H1 (cell line): ENCODE measurements at regions not wholly inside any gene's neighbourhood (a gene's known extent, or its start where the extent isn't known, plus 50 kb on each side); places are given as distances from the start of the nearest gene placed in this dataset.

Experiments
- CTCF ChIA-PET: fragments of 300-600 bp; sonication (Branson Sonifier 250); formaldehyde crosslinking; loops from one replicate; lab custom pipeline; 2021; ENCODE audit not compliant: partially characterized antibody; lab: Charles Lee
- POLR2A ChIA-PET: fragments of 300-600 bp; sonication (Branson Sonifier 250); formaldehyde crosslinking; loops from one replicate; lab custom pipeline; 2021; ENCODE audit warnings: inconsistent platforms; ENCODE audit not compliant: partially characterized antibody; lab: Charles Lee
- DNase-seq, 2 experiments: peaks; one replicate each; pipeline versions ENCODE4 v3.0.0 to v3.0.0-alpha.2; 2010 to 2022; ENCODE audit warnings: low spot score in 2 of 2, low read depth in 1 of 2, mixed read lengths in 1 of 2
- FAIRE-seq: peaks from 2 replicates; lab custom pipeline; 2011; peaks lifted over from hg19 to GRCh38; lab: Jason Lieb, UNC
- H2AFZ ChIP-seq: 2 replicates; pipeline ENCODE4 v1.8.1; 2012; ENCODE audit warnings: low read length, inconsistent platforms
- H2AK5ac ChIP-seq: 2 replicates; pipeline ENCODE4 v1.6.1; 2013; ENCODE audit warnings: low read depth, low read length
- H2BK120ac ChIP-seq: replicated peaks from 2 replicates; pipeline ENCODE3; 2013; ENCODE audit warnings: low read depth, low read length, inconsistent platforms
- H2BK12ac ChIP-seq: 2 replicates; pipeline ENCODE4 v1.6.1; 2013; ENCODE audit warnings: low read depth, low read length
- H2BK15ac ChIP-seq: 2 replicates; pipeline ENCODE4 v1.6.1; 2013; ENCODE audit warnings: low read length
- H2BK20ac ChIP-seq: 2 replicates; pipeline ENCODE4 v1.6.1; 2013; ENCODE audit warnings: low read length
- H2BK5ac ChIP-seq: 2 replicates; pipeline ENCODE4 v1.6.1; 2013; ENCODE audit warnings: low read depth, low read length
- H3K14ac ChIP-seq: 2 replicates; pipeline ENCODE4 v1.6.1; 2013; ENCODE audit warnings: inconsistent platforms; ENCODE audit not compliant: insufficient read length
- H3K18ac ChIP-seq: 2 replicates; pipeline ENCODE4 v1.6.1; 2013; ENCODE audit warnings: low read length; ENCODE audit errors: extremely low read depth
- H3K23ac ChIP-seq: 2 replicates; pipeline ENCODE4 v1.6.1; 2013; ENCODE audit warnings: inconsistent platforms; ENCODE audit not compliant: insufficient read length
- H3K23me2 ChIP-seq: 2 replicates; pipeline ENCODE4 v1.6.1; 2013; ENCODE audit warnings: low read depth, low read length
- H3K27ac ChIP-seq: 2 replicates; pipeline ENCODE4 v1.6.1; 2011; ENCODE audit warnings: low read depth, low read length, inconsistent platforms
- H3K27me3 ChIP-seq, 4 experiments: replicated peaks in 1 of 4; 1 replicate in 1 of 4; 2 replicates in 3 of 4; pipeline versions ENCODE4 v1.6.1 to v1.8.1; 2011 to 2013; ENCODE audit warnings: low read length in 3 of 4, mild to moderate bottlenecking in 3 of 4, inconsistent platforms in 2 of 4, mixed read lengths in 2 of 4, moderate library complexity in 1 of 4; ENCODE audit not compliant: control insufficient read depth in 3 of 4, insufficient read depth in 3 of 4; ENCODE audit errors: extremely low read depth in 1 of 4
- H3K36me3 ChIP-seq, 4 experiments: 2 replicates each; pipeline versions ENCODE4 v1.6.1 to v1.8.1; 2011 to 2013; ENCODE audit warnings: mild to moderate bottlenecking in 4 of 4, low read length in 3 of 4, moderate library complexity in 2 of 4, control low read depth in 1 of 4, inconsistent platforms in 1 of 4; ENCODE audit not compliant: insufficient read depth in 4 of 4, control insufficient read depth in 2 of 4
- H3K4ac ChIP-seq: replicated peaks from 2 replicates; pipeline ENCODE3; 2013; ENCODE audit warnings: low read length, low read depth, mixed read lengths, inconsistent platforms; ENCODE audit not compliant: insufficient read length
- H3K4me1 ChIP-seq, 4 experiments: replicated peaks in 1 of 4; 1 replicate in 1 of 4; 2 replicates in 3 of 4; pipeline versions ENCODE4 v1.6.1 to v1.8.1; 2011 to 2013; ENCODE audit warnings: low read length in 3 of 4, inconsistent platforms in 2 of 4, mixed read lengths in 1 of 4; ENCODE audit not compliant: insufficient read depth in 4 of 4, control insufficient read depth in 3 of 4
- H3K4me2 ChIP-seq, 2 experiments: 2 replicates each; pipeline versions ENCODE4 v1.6.1 to v1.8.1; 2011 to 2013; ENCODE audit warnings: low read depth in 2 of 2, low read length in 2 of 2, control low read depth in 1 of 2, inconsistent platforms in 1 of 2, mild to moderate bottlenecking in 1 of 2; ENCODE audit not compliant: insufficient read depth in 1 of 2
- H3K4me3 ChIP-seq, 4 experiments: fragments of 200-600, 300-600 bp in 1 of 4; sonication (generic), shearing (Covaris generic), sonication (Bioruptor Twin) in 1 of 4; 2 replicates each; pipeline versions ENCODE4 v1.5.1 to v1.8.1; 2011 to 2016; ENCODE audit warnings: low read length in 4 of 4, low read depth in 3 of 4, control low read depth in 2 of 4, inconsistent platforms in 2 of 4, mild to moderate bottlenecking in 2 of 4, mixed read lengths in 1 of 4, moderate library complexity in 1 of 4; ENCODE audit not compliant: insufficient read depth in 2 of 4; ENCODE audit errors: extremely low read depth in 1 of 4
- H3K56ac ChIP-seq: replicated peaks from 2 replicates; pipeline ENCODE3; 2013; ENCODE audit warnings: low read depth, mild to moderate bottlenecking, mixed read lengths, low read length, inconsistent platforms; ENCODE audit not compliant: insufficient read length
- H3K79me1 ChIP-seq: 2 replicates; pipeline ENCODE4 v1.6.1; 2013; ENCODE audit warnings: low read depth, low read length, control low read depth
- H3K79me2 ChIP-seq, 2 experiments: 2 replicates each; pipeline versions ENCODE4 v1.6.1 to v1.8.1; 2012 to 2013; ENCODE audit warnings: low read length in 2 of 2, mild to moderate bottlenecking in 2 of 2, inconsistent platforms in 1 of 2; ENCODE audit not compliant: insufficient read depth in 2 of 2, control insufficient read depth in 1 of 2
- H3K9ac ChIP-seq, 4 experiments: replicated peaks in 1 of 4; 1 replicate in 1 of 4; 2 replicates in 3 of 4; pipeline versions ENCODE4 v1.6.1 to v1.8.1; 2011 to 2013; ENCODE audit warnings: low read depth in 3 of 4, low read length in 3 of 4, control low read depth in 2 of 4, mild to moderate bottlenecking in 2 of 4, moderate library complexity in 2 of 4, inconsistent platforms in 1 of 4; ENCODE audit errors: extremely low read depth in 1 of 4
- H3K9me3 ChIP-seq, 2 experiments: 2 replicates each; pipeline versions ENCODE4 v1.6.1 to v1.8.1; 2012 to 2013; ENCODE audit warnings: mild to moderate bottlenecking in 2 of 2, moderate library complexity in 2 of 2, control low read depth in 1 of 2, inconsistent platforms in 1 of 2, low read depth in 1 of 2, low read length in 1 of 2, mixed read lengths in 1 of 2; ENCODE audit not compliant: insufficient read depth in 2 of 2
- H4K20me1 ChIP-seq, 2 experiments: replicated peaks in 1 of 2; 2 replicates each; pipeline versions ENCODE3 to v1.8.1; 2011 to 2013; ENCODE audit warnings: inconsistent platforms in 2 of 2, low read length in 2 of 2, mild to moderate bottlenecking in 1 of 2; ENCODE audit not compliant: insufficient read depth in 2 of 2, control insufficient read depth in 1 of 2
- H4K5ac ChIP-seq: 2 replicates; pipeline ENCODE4 v1.6.1; 2013; ENCODE audit warnings: low read length, low read depth, mixed read lengths, inconsistent platforms; ENCODE audit not compliant: insufficient read length
- H4K8ac ChIP-seq: 2 replicates; pipeline ENCODE4 v1.8.0; 2013; ENCODE audit warnings: mild to moderate bottlenecking, moderate library complexity, low read length, inconsistent platforms; ENCODE audit not compliant: insufficient read depth; ENCODE audit errors: extremely low read depth
- H4K91ac ChIP-seq: replicated peaks from 2 replicates; pipeline ENCODE3; 2013; ENCODE audit warnings: low read length, mixed read lengths, inconsistent platforms; ENCODE audit not compliant: insufficient read length
- ATF2 ChIP-seq: IDR thresholded peaks from 2 replicates; pipeline ENCODE4 v1.6.1; 2012; ENCODE audit warnings: low read length, inconsistent platforms
- CHD1 ChIP-seq: IDR thresholded peaks from 2 replicates; pipeline ENCODE4 v1.6.1; 2012; ENCODE audit warnings: low read depth, low read length, improper control_type of control experiment
- EP300 ChIP-seq, 2 experiments: IDR thresholded peaks; 1 replicate in 1 of 2; 2 replicates in 1 of 2; pipeline ENCODE4 v1.6.1; 2011 to 2012; ENCODE audit warnings: low read depth in 2 of 2, low read length in 2 of 2, mild to moderate bottlenecking in 2 of 2, borderline replicate concordance in 1 of 2, inconsistent platforms in 1 of 2, moderate library complexity in 1 of 2
- GABPA ChIP-seq: IDR thresholded peaks from 2 replicates; pipeline ENCODE4 v1.6.1; 2011; ENCODE audit warnings: mild to moderate bottlenecking, low read length, moderate library complexity, borderline replicate concordance; ENCODE audit not compliant: insufficient read depth
- HDAC2 ChIP-seq, 2 experiments: fragments of 300-600 bp in 1 of 2; sonication (generic) in 1 of 2; IDR thresholded peaks; 2 replicates each; pipeline ENCODE4 v1.6.1; 2011 to 2012; ENCODE audit warnings: low read depth in 2 of 2, low read length in 2 of 2, mild to moderate bottlenecking in 2 of 2, moderate library complexity in 2 of 2, borderline replicate concordance in 1 of 2, inconsistent platforms in 1 of 2
- KDM5A ChIP-seq: fragments of 200-600 bp; IDR thresholded peaks from 2 replicates; pipeline ENCODE4 v1.7.1; 2012; ENCODE audit warnings: mild to moderate bottlenecking, low read length, inconsistent platforms, mixed read lengths
- NANOG ChIP-seq: IDR thresholded peaks from 2 replicates; pipeline ENCODE4 v1.6.1; 2011; ENCODE audit warnings: low read length, low read depth, mild to moderate bottlenecking, inconsistent platforms; ENCODE audit not compliant: insufficient read depth, poor library complexity, severe bottlenecking
- RNF2 ChIP-seq: fragments of 200-900, 300-1000 bp; sonication (generic); IDR thresholded peaks from 2 replicates; pipeline ENCODE4 v1.7.1; 2016; ENCODE audit warnings: borderline replicate concordance, low read depth, mild to moderate bottlenecking, antibody characterized with exemption, low read length; ENCODE audit not compliant: poor library complexity, severe bottlenecking; ENCODE audit errors: missing control alignments
- SIRT6 ChIP-seq: IDR thresholded peaks from one replicate; pipeline ENCODE4 v1.7.1; 2012; ENCODE audit warnings: low read length, inconsistent platforms
- YY1 ChIP-seq: IDR thresholded peaks from 2 replicates; pipeline ENCODE4 v1.6.1; 2011; ENCODE audit warnings: low read depth, mild to moderate bottlenecking, low read length
- ZNF274 ChIP-seq: IDR thresholded peaks from 2 replicates; pipeline ENCODE4 v1.7.0; 2012; ENCODE audit warnings: low read length, borderline replicate concordance; ENCODE audit errors: extremely low read depth
- WGBS, 2 experiments: shearing (Covaris generic) in 1 of 2; methylation state at CpG; one replicate each; pipeline versions ENCODE4 v1.1.6 to v1.1.7; 2013 to 2015; ENCODE audit warnings: low lambda C conversion rate in 2 of 2, mixed read lengths in 2 of 2, inconsistent platforms in 1 of 2, low coverage in 1 of 2, missing lambda C conversion rate in 1 of 2; ENCODE audit not compliant: insufficient replicate concordance in 2 of 2, insufficient coverage in 1 of 2, insufficient read length in 1 of 2; ENCODE audit errors: extremely low coverage in 1 of 2, missing lambda C conversion rate in 1 of 2; 5-methylcytosine and 5-hydroxymethylcytosine counted together

GRCh38 chr9:86452201-86452828, 98.1 kb upstream of the TUT7 start:
- Histone ChIP-seq H3K9me3 (no peaks in the 10 kb centered on the region), H3K4me2 (no peak overlapping the region), H2BK12ac (no peak overlapping the region), H3K27ac (no peak overlapping the region), H4K20me1 (no peaks in the 10 kb centered on the region), H3K23ac (no peak overlapping the region), H3K9ac (no peak overlapping the region), H2BK15ac (no peak overlapping the region), H3K4me1 (no peaks in the 10 kb centered on the region), H3K56ac (no peak overlapping the region), H3K14ac (no peak overlapping the region), H3K23me2 (no peaks in the 10 kb centered on the region), H2AK5ac (no peak overlapping the region), H2BK20ac (no peak overlapping the region), H3K4me3 (no peak overlapping the region), H3K36me3 (no peaks in the 10 kb centered on the region), H3K79me1 (no peaks in the 10 kb centered on the region), H2BK120ac (no peak overlapping the region), H4K5ac (no peak overlapping the region), H2BK5ac (no peak overlapping the region), H4K8ac (no peak overlapping the region), H4K91ac (no peak overlapping the region), H3K27me3 (no peaks in the 10 kb centered on the region), H3K18ac (no peak overlapping the region), H3K4ac (no peak overlapping the region), H3K79me2 (no peaks in the 10 kb centered on the region), H2AFZ (no peak overlapping the region)
- ChIA-PET POLR2A (no interaction called here), CTCF (interaction anchor here (0.7 to 1.1 kb wide), 3 partner anchors 18 to 160 kb away, joined by 3 to 5 read pairs (median 3); no protein-coding TSS in a partner anchor)
- 87% methylated on average over 3 of the region's 3 CpGs; no CpG with 5 or more reads in 1 of the 2 experiments for WGBS, 2 experiments
- FAIRE-seq (no peak), DNase-seq (no peak)
- TF ChIP-seq HDAC2 (IDR thresholded peaks at IDR 0.05; ENCODE audit: borderline replicate concordance in 1 of 2, low read depth in 2 of 2, low read length in 2 of 2) (no peak), YY1 (no peak), SIRT6 (no peak), KDM5A (no peak), NANOG (no peak), RNF2 (no peak), ATF2 (no peak), GABPA (no peak), CHD1 (no peak), ZNF274 (no peak), EP300 (IDR thresholded peaks at IDR 0.05; ENCODE audit: borderline replicate concordance in 1 of 2, low read depth in 2 of 2, low read length in 2 of 2) (no peak)
